A673 (cell line): ENCODE measurements at regions not wholly inside any gene's neighbourhood (a gene's known extent, or its start where the extent isn't known, plus 50 kb on each side); places are given as distances from the start of the nearest gene placed in this dataset.

Experiments
- BruUV-seq: library from RNA; stranded (reverse); fragments of 400-500 nt; replicated peaks from 2 replicates; lab custom pipeline; 2021; lab: Mats Ljungman, UMichigan
- CTCF ChIA-PET: fragments of 300-600 bp; sonication (Branson Sonifier 250); formaldehyde crosslinking; loops from one replicate; lab custom pipeline; 2022; ENCODE audit warnings: antibody characterized with exemption; lab: Charles Lee
- POLR2A ChIA-PET: fragments of 300-600 bp; sonication (Branson Sonifier 250); formaldehyde crosslinking; loops from one replicate; lab custom pipeline; 2022; ENCODE audit warnings: antibody characterized with exemption; ENCODE audit not compliant: low non-redundant PET; lab: Charles Lee
- DNase-seq: peaks from one replicate; pipeline ENCODE4 v3.0.0-alpha.2; 2015; ENCODE audit warnings: low spot score
- H3K27ac ChIP-seq: fragments of 200-600 bp; sonication (generic); 2 replicates; pipeline ENCODE4 v1.5.1; 2016; ENCODE audit warnings: mixed run types, low read depth, mild to moderate bottlenecking, mixed read lengths, antibody characterized with exemption, low read length; ENCODE audit not compliant: poor library complexity, severe bottlenecking
- H3K27me3 ChIP-seq: fragments of 200-600 bp; sonication (generic); replicated peaks from 2 replicates; pipeline ENCODE4 v1.6.1; 2017; ENCODE audit warnings: mixed run types, low read depth, mild to moderate bottlenecking, mixed read lengths, antibody characterized with exemption, low read length; ENCODE audit not compliant: insufficient read depth, poor library complexity
- H3K36me3 ChIP-seq: fragments of 200-600 bp; sonication (generic); 2 replicates; pipeline ENCODE4 v1.6.1; 2016; ENCODE audit warnings: mixed run types, mild to moderate bottlenecking, mixed read lengths, antibody characterized with exemption, low read length; ENCODE audit not compliant: insufficient read depth, poor library complexity, severe bottlenecking
- H3K4me1 ChIP-seq: fragments of 200-600 bp; sonication (generic); 2 replicates; pipeline ENCODE4 v1.6.1; 2017; ENCODE audit warnings: mixed run types, mild to moderate bottlenecking, mixed read lengths, antibody characterized with exemption, low read length; ENCODE audit not compliant: insufficient read depth, poor library complexity, severe bottlenecking
- H3K4me3 ChIP-seq: fragments of 200-600 bp; sonication (generic); 2 replicates; pipeline ENCODE4 v1.5.1; 2016; ENCODE audit warnings: low read depth, mixed run types, mild to moderate bottlenecking, mixed read lengths, low read length; ENCODE audit not compliant: poor library complexity, severe bottlenecking
- H3K9me3 ChIP-seq: fragments of 200-600 bp; sonication (generic); 2 replicates; pipeline ENCODE4 v1.6.1; 2016; ENCODE audit warnings: mixed run types, low read depth, mild to moderate bottlenecking, mixed read lengths, antibody characterized with exemption, low read length; ENCODE audit not compliant: poor library complexity, severe bottlenecking
- CTCF ChIP-seq: fragments of 300-800, 200-600 bp; sonication (generic); conservative IDR thresholded peaks from 2 replicates; pipeline ENCODE4 v1.5.1; 2017; ENCODE audit warnings: low read depth, mild to moderate bottlenecking, antibody characterized with exemption, low read length, moderate library complexity, mixed read lengths
- EZH2 ChIP-seq: fragments of 200-600 bp; sonication (generic); IDR thresholded peaks from 2 replicates; pipeline ENCODE4 v1.6.1; 2017; ENCODE audit warnings: borderline replicate concordance, low read depth, mild to moderate bottlenecking, mixed read lengths, antibody characterized with exemption, low read length; ENCODE audit not compliant: poor library complexity, severe bottlenecking
- intact Hi-C: fragments of 100-400 bp; cut with micrococcal nuclease; formaldehyde crosslinking; loops from one replicate; pipeline ENCODE4 v1.10.0; 2022; ENCODE audit not compliant: unreplicated experiment

GRCh38 chr10:89861584-89862301 is 160.4 kb downstream of the KIF20B start:
- Histone ChIP-seq H3K36me3 (no peaks in the 10 kb centered on the region), H3K4me3 (no peak overlapping the region), H3K9me3 (no peaks in the 10 kb centered on the region), H3K27ac (no peak overlapping the region), H3K27me3 (no peaks in the 10 kb centered on the region), H3K4me1 (no peaks in the 10 kb centered on the region)
- no TSS peak for BruUV-seq
- CTCF ChIA-PET = no interaction called here
- TF ChIP-seq EZH2 (no peak), CTCF (no peak)
- DNase-seq = peak; percentile 85
- intact Hi-C loops = no loop called here
- POLR2A ChIA-PET = no interaction called here

- Histone ChIP-seq H3K4me1 (no peaks in the 10 kb centered on the region), H3K36me3 (no peaks in the 10 kb centered on the region), H3K9me3 (no peaks in the 10 kb centered on the region), H3K27ac (no peak overlapping the region), H3K27me3 (peaks cover 4% of the 10 kb centered on the region), H3K4me3 (no peak overlapping the region)
- POLR2A ChIA-PET = no interaction called here
- intact Hi-C loops = no loop called here
- no TSS peak for BruUV-seq
- peak; percentile 7 for DNase-seq
- TF ChIP-seq EZH2 (no peak), CTCF (no peak)
- CTCF ChIA-PET = no interaction called here
Measured at GRCh38 chr10:89867964-89868363, 166.6 kb downstream of the KIF20B start.

GRCh38 chr10:89869180-89869579 is 167.8 kb downstream of the KIF20B start:
- POLR2A ChIA-PET = no interaction called here
- Histone ChIP-seq H3K27me3 (peaks cover 4% of the 10 kb centered on the region), H3K36me3 (no peaks in the 10 kb centered on the region), H3K9me3 (no peaks in the 10 kb centered on the region), H3K4me3 (no peak overlapping the region), H3K27ac (no peak overlapping the region), H3K4me1 (no peaks in the 10 kb centered on the region)
- DNase-seq = peak; percentile 9
- TF ChIP-seq EZH2 = no peak
- TF ChIP-seq CTCF = no peak
- CTCF ChIA-PET = no interaction called here
- intact Hi-C loops = no loop called here
- no TSS peak for BruUV-seq
